ENCODE measurements at regions not wholly inside any gene's neighbourhood (a gene's known extent, or its start where the extent isn't known, plus 50 kb on each side); places are given as distances from the start of the nearest gene placed in this dataset.

DNA sequence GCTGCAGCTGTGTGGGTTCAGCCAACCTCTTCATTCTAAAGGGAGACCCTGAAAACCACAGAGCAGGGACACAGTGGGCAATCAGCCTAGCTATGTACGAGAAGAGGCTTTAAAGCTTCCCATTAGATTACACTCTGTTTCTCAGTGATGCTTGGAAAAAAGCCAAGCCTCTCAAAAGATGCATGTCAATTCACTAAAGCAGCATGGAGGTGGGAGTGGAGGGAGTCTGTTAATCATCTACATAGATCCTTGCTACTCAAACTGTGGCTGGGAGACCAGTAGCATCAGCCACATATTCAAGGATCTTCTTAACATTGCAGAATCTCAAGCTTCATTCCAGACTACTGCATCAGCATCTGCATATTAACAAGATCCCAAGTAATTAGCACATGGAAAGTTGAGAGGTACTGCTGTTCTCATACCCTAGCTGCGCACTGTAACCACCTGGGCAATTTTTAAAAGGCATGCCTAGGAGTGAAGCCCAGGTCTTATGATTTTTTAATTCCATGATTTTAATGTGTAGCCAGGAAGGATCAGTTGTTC lies 305.9 kb downstream of the PMP22 start:
- no peak for DNase-seq (ENCODE audit: low read depth in 1 of 2, low spot score in 1 of 2)

DNA sequence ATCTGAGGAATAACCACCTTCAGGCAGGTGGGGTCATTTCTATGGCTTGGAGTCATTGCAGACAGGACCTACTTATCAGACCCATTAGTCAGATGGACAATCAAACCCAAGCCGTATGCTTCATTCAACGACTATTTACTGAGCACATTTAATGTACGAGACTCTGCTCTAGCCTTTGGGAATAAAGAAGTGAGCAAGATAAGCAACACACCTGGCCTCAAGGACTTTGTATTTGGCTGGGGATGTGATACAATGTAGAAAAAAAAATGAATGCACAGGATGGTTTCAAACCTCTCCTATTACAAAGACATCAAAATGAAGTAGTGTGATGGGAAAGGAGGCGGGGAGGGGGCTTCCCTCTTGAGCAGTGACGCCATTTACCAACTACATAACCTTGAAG lies 311.7 kb downstream of the PMP22 start:
- no peak for DNase-seq (ENCODE audit: low read depth in 1 of 2, low spot score in 1 of 2)

DNA sequence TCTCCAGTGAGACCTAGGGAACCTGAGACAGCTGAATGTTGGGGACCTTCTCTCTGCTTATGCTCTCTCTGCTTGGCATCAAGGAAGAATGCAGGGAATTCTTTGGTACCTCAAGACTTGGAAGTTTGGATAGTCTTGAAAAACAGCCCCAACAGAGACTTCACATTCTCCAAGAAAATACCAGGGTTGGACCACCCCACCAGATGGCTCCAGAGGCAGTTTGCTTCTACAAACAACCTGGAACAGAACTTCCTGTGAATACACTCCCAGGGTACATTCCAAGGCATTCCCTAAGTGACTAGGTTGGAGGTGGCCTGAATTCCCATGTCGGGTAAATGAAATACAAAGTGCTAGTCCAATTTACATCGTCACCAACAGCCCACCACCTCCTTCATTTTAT lies 314.4 kb downstream of the PMP22 start:
- no peak for DNase-seq (ENCODE audit: low read depth in 1 of 2, low spot score in 1 of 2)

DNA sequence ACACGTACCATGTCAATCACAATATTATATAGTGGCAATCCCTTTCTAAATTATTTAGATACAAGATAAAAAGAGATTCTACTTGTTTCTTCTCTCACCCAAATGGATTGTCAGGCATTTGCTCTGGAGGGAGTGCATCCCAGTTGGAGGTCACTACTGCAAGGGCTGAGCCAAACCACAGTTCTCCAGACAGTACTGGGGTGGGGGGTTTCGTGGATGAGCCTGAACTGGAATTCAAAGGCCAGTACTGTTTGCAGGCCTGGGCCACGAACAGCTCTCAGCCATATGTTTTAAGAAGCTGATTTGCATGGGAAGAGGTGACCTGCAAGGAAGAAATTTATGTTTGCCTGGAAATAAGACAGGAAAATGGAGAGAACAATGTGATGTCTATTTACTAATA lies 314.9 kb downstream of the PMP22 start:
- DNase-seq (ENCODE audit: low read depth in 1 of 2, low spot score in 1 of 2): no peak

DNA sequence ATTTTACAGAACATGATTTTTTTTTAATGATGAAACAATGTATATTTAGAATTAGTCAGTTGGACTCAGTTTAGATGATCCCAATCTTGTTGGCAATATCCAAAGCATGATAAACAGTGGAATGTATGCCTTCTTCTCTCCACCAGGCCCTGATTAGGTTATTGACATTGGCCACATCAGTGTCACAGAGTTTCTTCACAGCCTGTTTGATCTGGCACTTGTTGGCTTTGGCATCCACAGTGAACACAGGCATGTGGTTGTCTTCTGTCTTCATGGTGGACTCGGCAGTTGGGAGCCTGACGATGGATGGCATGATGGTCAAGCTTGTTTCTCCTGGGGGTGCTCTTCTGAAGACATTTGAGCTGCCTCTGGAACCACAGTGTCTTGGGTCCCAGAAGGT lies 317.5 kb downstream of the PMP22 start:
- no peak for DNase-seq (ENCODE audit: low read depth in 1 of 2, low spot score in 1 of 2)

DNA sequence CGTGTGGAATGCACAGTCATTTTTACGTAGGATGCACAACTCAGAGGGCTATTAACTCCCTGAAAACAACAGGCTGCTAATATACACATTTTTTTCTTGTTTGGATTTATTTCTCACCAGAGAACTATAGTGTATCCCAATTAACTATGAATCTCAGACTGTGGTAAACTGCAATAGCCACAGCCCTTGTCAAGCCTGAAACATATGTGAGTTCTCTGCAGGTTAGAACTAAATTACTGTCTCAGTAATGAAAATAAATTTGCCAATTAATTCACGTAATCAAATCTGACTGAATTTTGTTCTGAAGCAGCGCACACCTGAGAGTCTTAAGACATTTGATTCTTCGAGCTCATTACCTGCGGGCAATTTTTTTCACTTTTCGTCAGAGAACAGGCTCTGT lies 318.6 kb downstream of the PMP22 start:
- no peak for DNase-seq (ENCODE audit: low read depth in 1 of 2, low spot score in 1 of 2)

DNA sequence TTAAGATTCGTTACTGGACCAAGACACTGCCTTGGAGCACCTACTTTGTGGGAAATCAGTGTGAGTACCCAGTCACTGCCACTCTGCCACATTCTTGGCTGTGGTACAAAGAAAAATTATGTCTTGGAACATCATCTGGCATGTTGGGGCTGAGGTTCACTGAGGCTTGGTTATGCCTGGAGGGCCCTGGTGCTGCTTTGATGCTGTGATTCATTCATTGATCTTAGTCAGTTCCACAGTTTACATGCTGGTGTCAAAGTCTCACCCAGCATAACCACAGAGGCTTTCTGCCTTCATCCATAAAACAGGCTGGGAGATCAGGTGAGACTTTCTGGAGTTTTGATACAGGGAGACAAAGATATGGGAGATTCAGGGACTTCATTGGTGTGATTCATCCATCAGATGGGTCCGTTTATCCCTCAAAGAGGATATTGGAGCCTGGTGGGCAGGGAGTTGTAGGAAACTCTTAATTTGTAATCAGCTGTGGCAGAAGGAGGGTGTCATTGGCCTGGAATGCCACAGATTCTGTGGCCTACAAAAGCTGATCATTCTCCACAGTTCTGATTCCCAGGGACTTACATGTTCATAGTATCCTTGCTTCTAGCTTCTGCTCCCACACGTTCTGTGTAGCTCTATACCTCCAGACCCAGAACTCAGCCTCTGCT lies 322.5 kb downstream of the PMP22 start:
- no peak for DNase-seq (ENCODE audit: low read depth in 1 of 2, low spot score in 1 of 2)

DNA sequence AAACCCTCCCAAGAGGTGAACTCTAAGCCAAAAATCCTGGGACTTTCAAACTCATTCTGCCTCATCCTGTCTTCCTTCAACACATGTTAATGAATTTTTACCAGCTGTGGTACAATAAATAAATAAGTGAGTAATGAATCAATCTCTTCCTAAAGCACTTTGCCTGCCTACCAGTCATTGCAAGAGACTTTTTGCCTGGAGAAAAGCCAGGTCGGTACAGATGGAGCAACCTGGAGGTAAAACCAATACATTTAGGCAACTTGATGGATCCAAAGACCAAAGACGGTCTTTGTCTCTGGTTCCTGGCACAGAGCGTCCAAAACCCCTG lies 324.2 kb downstream of the PMP22 start:
- DNase-seq (ENCODE audit: low read depth in 1 of 2, low spot score in 1 of 2): no peak

DNA sequence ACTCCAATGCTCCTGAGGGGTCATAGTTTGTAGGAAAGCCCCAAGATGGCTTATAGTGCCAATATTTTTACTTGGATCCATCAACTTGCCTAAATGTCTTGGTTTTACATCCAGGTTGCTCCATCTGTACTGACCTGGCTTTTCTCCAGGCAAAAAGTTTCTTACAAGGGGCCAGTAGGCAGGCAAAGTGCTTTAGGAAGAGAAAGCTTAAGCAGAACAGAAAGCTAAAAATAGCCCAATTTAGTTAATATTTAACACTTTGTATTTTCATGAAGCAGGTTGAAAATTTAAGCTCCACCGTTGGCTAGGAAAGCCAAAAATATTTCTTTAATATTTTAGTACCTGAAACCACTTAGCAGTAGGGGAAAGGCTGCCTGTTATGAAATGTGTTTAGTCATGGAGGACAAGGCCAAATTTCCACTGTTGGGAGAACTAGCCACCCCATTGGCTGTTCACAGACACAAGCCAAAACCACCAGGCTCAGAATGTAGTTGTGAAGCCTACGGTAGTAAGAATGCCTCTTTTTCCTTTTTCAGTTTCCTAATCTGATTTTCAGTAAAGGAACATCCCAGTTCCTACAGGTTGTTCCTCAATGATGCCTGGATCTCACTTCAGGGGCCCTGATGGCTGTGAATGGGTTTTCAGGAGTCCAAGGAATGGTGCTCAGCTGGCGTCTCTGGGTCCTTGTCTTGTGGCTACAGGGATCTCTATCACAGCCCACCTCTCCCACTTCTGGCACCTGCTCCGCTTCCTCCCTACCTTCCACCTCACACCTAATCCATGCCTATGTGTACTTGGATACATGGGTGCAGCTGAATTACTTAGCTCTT lies 324.8 kb downstream of the PMP22 start:
- DNase-seq (ENCODE audit: low read depth in 1 of 2, low spot score in 1 of 2): no peak

DNA sequence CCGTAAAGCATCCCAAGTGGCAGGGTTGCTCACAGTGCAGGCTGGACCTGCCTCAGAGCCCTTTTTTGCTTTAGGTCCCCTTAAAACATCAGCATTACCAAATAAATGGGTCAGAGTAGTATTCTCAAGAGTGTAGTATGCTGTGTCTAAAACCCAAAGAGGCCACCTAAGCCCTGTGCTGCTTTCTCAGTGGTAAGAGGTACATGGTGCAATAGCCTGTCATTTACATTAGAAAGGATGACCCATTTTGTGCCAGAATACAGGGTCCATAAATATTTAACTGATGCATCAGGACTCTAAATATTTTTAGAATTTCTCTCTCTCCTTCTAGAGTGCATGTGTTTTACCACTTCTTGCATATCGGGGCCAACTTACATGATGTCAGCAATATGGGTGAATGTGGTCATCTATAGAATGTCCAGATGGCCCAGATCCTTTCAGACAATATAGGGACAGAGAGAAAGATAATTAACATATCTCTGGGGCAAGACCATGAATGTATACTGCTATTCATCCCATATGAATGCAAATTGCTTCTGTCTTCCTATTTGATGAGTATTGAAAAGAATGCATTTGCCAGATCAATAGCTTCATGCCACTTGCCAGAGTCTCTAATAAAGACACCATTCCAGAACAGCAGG lies 329.2 kb downstream of the PMP22 start:
- no peak for DNase-seq (ENCODE audit: low read depth in 1 of 2, low spot score in 1 of 2)

DNA sequence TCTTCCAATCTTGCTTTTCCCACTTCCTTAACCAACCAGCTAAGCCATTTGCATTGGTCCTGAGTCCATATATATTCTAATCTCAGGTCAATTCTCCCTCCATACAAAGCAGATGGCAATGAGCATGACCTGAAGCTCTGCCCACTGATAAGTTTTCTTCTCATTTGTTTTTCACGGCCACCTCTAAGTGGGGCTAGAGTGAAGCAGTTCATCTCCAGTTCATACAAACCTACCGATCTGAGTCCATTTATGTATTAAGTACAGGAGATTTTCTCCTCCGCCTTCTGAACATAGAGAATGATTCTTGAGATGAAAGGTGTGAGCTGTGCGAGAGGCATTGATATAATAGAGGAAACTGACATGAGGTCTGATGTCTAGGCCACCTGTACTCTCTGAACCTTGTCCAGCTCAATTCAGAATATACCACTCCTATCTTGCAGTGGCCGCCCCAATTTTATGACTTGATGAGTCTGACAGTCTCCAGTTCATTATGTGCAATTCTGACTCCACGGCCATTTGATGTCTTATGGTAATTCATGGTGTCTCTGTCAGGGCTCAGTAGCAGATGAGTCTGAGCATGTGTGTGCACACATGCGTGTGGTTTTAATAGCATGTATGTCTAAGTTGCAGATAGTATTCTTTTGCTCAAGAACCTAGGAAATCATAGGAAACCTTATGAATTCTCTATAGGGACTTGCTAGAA lies 329.8 kb downstream of the PMP22 start:
- DNase-seq (ENCODE audit: low read depth in 1 of 2, low spot score in 1 of 2): no peak

DNA sequence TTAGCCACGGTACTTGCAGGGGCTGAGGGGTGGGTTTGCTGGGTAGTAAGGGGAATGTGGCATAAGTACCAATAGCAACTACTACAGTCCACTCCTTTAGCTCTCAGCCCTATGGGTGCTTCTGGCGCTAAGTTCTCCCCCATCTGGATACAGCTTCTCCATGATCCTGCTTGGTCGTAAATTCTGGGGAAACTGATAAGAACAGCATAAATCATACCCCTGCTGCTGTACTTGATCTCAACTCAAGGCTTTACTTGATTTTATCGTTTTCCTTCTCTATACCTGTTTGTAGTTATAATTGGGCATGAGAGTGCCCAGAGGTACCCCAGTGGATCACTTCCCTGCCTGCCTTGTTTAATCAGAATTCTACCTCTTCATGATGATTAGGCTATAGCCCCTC lies 331.4 kb downstream of the PMP22 start:
- no peak for DNase-seq (ENCODE audit: low read depth in 1 of 2, low spot score in 1 of 2)

DNA sequence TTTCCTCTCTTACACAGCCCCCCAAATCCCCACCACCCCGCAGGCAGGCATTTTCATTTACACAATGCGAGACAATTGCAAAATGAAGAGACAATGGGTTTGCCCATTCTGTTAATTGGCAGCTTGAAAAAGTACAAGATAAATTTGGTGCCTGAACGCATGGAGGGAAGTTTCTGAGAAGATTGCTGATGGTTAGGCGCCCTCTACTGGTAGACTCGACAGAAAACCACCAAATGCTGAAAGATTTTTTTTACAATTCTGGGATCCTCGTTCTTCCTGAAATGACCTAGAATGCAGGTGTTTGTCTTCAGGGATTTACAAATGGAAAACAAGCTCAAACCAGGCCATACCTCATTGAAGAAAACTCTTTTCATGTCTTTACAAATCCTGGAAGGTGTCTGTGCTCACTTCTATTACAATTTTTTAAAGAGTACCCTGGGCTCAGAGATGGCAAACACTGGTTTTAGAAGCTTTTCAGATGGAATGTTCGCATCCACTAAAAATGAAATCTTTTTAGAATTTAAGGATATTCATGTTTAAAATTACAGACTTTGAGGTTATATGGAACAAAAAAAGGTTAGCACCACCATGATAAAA lies 338.5 kb downstream of the PMP22 start:
- peak in 1 of 2 donors; percentile 51 for DNase-seq (ENCODE audit: low read depth in 1 of 2, low spot score in 1 of 2)

DNA sequence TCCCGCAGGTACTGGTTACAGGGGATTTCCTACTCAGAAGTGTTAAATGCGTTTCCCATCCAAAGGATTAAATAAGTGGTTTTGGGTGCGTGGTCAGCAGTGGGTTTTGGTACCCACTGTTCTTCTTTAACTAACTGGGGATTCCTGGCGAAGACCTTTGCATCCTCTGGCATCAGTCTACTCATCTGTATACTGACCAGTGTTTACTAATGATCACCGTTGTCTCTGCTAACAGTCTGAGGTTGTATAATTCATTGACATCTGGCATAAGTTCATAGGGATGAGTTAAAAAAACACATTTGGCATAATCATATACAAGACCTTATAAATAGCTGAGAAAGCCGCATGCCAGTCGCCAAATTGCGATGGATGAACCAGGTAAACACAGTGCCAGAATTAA lies 339.1 kb downstream of the PMP22 start:
- no peak for DNase-seq (ENCODE audit: low read depth in 1 of 2, low spot score in 1 of 2)

DNA sequence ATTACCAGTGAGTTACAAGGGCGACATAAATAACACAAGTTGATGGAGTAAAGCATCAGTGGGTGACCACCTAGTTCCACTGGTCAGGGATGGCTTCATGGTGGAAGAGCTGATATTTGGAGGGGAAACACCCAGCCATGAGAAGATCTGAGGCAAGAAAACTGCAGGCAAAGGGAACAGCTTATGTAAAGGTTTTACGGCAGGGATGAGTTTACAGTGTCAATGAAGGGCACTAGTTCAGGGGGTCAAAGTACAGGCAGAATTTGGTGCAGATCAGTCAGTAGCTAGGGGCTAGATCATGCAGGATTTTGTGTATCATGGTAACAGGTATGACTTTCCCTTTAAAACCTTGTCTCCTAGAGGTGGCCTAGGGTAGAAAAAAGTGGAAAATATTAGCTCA lies 339.6 kb downstream of the PMP22 start:
- DNase-seq (ENCODE audit: low read depth in 1 of 2, low spot score in 1 of 2): no peak

DNA sequence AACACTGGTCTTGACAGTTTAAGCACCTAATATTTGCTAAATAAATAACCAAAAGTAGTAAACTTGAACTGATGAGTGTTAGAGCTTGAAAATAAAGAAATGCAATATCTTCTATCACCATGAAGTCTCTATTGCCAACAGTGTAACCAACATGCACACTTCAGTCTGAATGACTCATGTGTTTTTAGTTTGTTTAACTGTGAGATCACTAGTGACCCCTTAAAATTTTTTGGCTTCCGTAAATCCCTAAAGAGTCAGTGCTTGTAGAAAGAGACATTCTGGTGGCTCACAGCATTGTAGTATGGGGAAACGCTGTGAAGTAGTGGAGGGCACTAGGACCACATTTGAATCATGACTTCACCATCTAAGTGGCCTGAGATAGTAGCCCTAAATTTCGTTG lies 341.1 kb downstream of the PMP22 start:
- no peak for DNase-seq (ENCODE audit: low read depth in 1 of 2, low spot score in 1 of 2)

DNA sequence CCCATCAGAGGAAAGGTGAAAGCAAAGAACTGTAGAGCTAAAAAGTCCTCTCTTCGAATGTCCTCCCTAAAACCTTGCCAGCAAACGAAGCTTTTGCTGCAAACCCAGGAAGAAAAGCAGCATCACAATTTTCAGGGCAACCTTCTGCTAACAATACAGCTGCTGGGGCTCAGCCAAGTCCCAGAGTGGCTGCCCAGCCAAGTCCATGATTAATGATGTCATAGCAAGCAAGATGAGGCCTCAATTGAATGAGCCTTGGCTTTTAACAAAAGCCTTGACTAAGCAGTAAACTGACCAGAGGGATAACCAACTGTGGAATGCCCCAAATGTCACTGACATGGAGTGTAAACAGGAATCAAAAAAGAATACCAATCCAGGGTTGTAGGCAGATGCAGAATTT lies 342.7 kb downstream of the PMP22 start:
- no peak for DNase-seq (ENCODE audit: low read depth in 1 of 2, low spot score in 1 of 2)

DNA sequence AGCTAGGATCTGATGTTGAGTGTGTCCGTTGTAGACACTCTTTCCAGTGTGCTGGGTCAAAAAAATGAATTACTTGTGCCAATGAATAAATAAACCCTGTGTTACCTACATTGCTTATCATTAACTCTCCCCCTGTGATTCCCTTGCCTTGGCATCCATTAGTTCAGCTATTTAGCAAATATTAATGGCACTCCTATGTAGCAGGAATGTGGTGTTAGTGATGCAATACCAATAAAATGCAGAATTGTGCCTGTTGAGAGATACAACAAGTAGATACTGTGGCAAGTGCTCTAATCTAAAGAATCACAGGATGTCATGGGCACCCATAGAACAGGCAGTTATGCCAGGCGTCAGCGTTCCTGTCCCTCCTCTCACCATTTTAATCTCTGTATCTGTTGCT lies 343.2 kb downstream of the PMP22 start:
- DNase-seq (ENCODE audit: low read depth in 1 of 2, low spot score in 1 of 2): no peak

DNA sequence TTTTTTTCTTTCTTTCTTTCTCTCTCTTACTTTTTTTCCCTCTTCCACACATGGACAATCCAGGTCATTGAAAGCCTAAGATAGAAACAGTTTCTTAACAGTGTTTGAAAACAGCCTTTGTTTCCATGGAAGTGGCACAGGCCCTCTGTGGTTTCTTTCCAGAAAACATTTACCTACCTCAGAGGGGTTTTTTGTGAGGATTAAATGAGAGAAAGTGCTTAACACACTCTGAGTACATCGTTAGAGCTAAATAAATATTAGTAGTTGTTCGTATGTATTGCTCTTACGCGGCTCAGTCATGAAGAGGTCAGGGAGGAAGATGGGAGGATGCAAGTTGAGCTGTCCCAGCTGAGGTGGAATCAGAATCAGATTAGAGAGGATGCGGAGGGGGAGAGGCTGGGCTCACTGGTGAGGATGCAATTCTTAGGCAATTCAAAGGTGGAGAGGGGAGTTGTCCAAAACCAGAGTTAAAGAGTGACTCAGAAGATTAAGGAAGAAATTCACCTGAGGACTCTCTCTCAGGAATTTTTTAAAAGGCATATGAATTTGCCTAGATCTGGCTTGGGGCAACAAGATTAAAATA lies 345.4 kb downstream of the PMP22 start:
- DNase-seq (ENCODE audit: low read depth in 1 of 2, low spot score in 1 of 2): no peak

DNA sequence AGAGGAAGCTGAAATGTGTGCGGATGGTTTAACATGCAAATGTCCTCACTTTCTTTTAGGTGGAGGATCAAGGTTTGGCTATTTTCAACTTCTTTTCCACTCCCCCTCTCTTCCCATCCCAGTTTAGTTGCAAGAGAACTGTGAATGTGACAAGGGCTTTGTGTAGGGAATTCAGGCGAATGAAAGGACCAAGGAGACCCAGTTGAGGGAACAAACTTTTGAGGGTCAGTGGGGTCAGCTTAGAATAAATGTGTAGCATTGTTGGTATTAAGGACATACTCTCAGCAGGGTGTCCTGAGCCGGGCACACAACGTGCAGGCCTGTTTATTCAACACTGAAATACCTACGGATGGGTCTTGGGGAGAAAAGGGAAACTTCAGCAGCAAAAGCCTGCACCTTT lies 346.0 kb downstream of the PMP22 start:
- no peak for DNase-seq (ENCODE audit: low read depth in 1 of 2, low spot score in 1 of 2)

DNA sequence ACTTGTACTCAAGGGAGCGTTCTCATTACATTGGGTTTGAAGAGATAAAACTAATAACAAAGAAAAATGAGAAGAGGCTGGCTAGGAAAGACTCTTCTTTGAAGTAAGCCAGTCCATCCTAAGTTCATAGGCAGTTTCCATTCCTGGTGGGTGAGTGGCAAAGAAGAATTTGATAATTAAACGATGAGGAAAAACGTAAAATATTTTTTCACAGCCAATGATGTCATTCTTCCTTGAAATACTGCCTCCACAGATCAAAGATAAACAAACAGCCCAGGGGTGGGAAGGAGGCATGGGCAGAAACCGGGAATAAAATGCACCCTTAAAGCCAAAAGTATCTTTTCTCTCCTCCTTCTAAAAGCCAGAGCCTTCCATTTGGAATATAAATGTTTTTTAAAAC lies 346.6 kb downstream of the PMP22 start:
- DNase-seq (ENCODE audit: low read depth in 1 of 2, low spot score in 1 of 2): no peak
